Bronchial epithelial cell (primary cell): ENCODE measurements at regions not wholly inside any gene's neighbourhood (a gene's known extent, or its start where the extent isn't known, plus 50 kb on each side); places are given as distances from the start of the nearest gene placed in this dataset.

Source experiments
- DNase-seq: peaks from one replicate; pipeline ENCODE4 v3.0.0-alpha.2; 2010; ENCODE audit warnings: low read depth
- FAIRE-seq: peaks from 2 replicates; lab custom pipeline; 2011; peaks lifted over from hg19 to GRCh38; lab: Jason Lieb, UNC
- H3K27me3 ChIP-seq: 2 replicates; pipeline ENCODE4 v1.5.1; 2011; ENCODE audit warnings: low read length; ENCODE audit not compliant: control insufficient read depth, insufficient read depth
- H3K36me3 ChIP-seq: 2 replicates; pipeline ENCODE4 v1.5.1; 2011; ENCODE audit warnings: low read length; ENCODE audit not compliant: control insufficient read depth, insufficient read depth
- H3K4me3 ChIP-seq: 2 replicates; pipeline ENCODE4 v1.5.1; 2011; ENCODE audit warnings: mild to moderate bottlenecking, low read depth, low read length, control low read depth
- CTCF ChIP-seq: IDR thresholded peaks from 2 replicates; pipeline ENCODE4 v1.5.1; 2011; ENCODE audit warnings: mild to moderate bottlenecking, moderate library complexity, low read length, control low read depth, inconsistent platforms; ENCODE audit not compliant: insufficient read depth, severe bottlenecking

GRCh38 chr6:159351707-159352106 is 182.5 kb downstream of the FNDC1 start:
- H3K4me3 ChIP-seq: no peak overlapping the region
- FAIRE-seq: no peak
- no peaks in the 10 kb centered on the region for H3K36me3 ChIP-seq
- no peak for DNase-seq
- TF ChIP-seq CTCF: no peak
- no peaks in the 10 kb centered on the region for H3K27me3 ChIP-seq

- TF ChIP-seq CTCF: no peak
- Histone ChIP-seq H3K4me3 (no peak overlapping the region), H3K27me3 (no peaks in the 10 kb centered on the region), H3K36me3 (no peaks in the 10 kb centered on the region)
- no peak for FAIRE-seq
- no peak for DNase-seq
These were observed 180.7 kb downstream of the FNDC1 start for GRCh38 chr6:159349915-159350314.

DNA sequence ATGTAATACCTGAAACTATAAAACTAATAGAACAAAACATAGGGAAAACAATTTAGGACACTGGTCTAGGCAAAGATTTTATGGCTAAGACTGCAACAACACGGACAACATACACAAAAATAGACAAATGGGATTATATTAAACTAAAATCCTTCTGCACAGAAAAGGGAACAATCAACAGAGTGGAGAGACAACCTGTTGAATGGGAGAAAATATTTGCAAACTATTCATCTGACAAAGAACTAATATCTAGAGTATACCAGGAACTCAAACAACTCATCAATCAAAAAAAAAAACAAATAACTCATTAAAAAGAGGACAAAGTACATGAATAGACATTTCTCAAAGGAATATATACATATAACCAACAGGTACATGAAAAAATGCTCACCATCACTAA is 174.5 kb downstream of the FNDC1 start:
- FAIRE-seq (no peak), DNase-seq (no peak)
- Histone ChIP-seq H3K4me3 (no peak overlapping the region), H3K36me3 (no peaks in the 10 kb centered on the region), H3K27me3 (no peaks in the 10 kb centered on the region)
- no peak for TF ChIP-seq CTCF

- no peaks in the 10 kb centered on the region for H3K27me3 ChIP-seq
- no peak overlapping the region for H3K4me3 ChIP-seq
- no peaks in the 10 kb centered on the region for H3K36me3 ChIP-seq
- FAIRE-seq: no peak
- no peak for DNase-seq
- TF ChIP-seq CTCF: no peak
These were observed 172.9 kb downstream of the FNDC1 start for GRCh38 chr6:159342146-159342545.

- Histone ChIP-seq H3K27me3 (no peaks in the 10 kb centered on the region), H3K4me3 (no peak overlapping the region), H3K36me3 (no peaks in the 10 kb centered on the region)
- DNase-seq: no peak
- TF ChIP-seq CTCF: no peak
- no peak for FAIRE-seq
These were observed 164.9 kb downstream of the FNDC1 start for GRCh38 chr6:159334068-159334467.

DNA sequence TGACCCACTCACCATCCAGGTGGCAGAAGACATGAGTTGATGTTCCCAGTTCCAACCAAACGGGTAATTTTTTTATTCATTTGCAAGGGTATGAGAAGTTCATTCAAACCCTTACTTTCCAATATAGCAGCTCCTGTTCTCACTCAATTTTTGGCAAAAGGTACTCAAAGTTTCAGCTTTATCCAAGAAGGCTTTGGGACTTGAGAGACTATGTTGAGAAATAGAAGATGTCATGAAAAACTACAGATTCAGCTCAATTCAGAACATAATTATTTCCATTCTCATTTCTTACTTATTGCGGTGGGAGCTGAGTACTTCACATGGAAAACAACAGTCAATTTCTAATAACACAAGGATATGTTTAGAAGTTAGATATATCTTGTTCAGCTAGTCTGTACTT is 162.3 kb downstream of the FNDC1 start:
- Histone ChIP-seq H3K36me3 (no peaks in the 10 kb centered on the region), H3K4me3 (no peak overlapping the region), H3K27me3 (no peaks in the 10 kb centered on the region)
- no peak for DNase-seq
- FAIRE-seq: no peak
- no peak for TF ChIP-seq CTCF
